HG03520 (cell line): ENCODE measurements at regions not wholly inside any gene's neighbourhood (a gene's known extent, or its start where the extent isn't known, plus 50 kb on each side); places are given as distances from the start of the nearest gene placed in this dataset.
"Not testable (repeated sequence)": the region's sequence is repeated elsewhere in the genome, so short reads cannot be mapped to it uniquely, and the experiment has no call there.

Experiments used
- ATAC-seq: cut with Tn5 transposase; IDR thresholded peaks from one replicate; pipeline ENCODE4 v1.9.1; 2021; ENCODE audit warnings: mild to moderate bottlenecking, moderate library complexity; ENCODE audit not compliant: unreplicated experiment

- ATAC-seq: no peak
Observed at GRCh38 chr17:77036841-77037381, 103.9 kb upstream of the SEC14L1 start.

DNA sequence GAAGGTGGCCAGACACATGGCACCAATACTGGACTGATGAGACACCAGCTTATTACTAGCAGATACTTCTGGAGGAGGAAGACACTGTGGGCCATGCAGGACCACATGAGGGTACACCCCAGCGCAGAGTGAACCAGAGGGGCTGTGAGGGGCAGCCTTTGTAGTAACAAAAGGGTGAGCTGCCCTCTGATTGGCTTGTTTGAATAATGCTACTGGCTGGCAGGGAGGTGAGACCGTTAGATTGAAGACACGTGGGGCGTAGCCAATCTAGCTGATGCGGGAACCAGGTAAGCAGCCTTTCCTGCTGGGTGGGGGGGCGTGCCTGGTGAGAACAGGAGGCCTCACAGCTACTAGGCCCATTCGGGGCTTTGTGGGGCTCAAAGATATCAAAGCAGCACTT lies 102.8 kb upstream of the SEC14L1 start:
- ATAC-seq: no peak

DNA sequence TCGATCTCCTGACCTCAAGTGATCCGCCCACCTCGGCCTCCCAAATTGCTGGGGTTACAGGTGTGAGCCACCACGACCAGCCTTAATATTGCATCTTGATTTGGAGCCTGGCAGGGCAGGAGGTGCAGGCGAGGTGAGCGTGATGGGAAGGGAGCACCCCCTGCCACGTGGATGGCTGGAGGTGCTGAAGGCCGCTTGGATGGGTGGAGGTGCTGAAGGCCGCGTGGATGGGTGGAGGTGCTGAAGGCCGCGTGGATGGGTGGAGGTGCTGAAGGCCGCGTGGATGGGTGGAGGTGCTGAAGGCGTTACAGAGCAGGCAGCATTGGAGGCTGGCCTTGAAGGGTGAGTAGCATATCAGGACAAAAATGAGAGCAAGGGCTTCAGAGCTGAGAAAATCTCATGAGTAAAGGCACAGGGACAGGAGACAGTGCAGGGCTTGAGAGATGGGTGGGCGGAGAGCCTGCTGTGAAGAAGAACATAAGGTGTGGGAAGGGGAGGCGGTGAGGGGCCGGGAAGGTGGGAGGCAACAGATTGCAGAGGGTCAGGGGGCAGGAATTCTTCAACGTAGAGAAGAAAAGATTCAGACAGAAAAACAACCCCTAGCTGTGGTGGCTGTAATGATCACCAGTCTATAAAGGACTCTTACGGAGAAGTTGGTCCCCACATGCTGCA lies 101.7 kb upstream of the SEC14L1 start:
- ATAC-seq: no peak

GRCh38 chr17:77042476-77043231 lies 98.1 kb upstream of the SEC14L1 start:
- ATAC-seq: no peak

GRCh38 chr17:77045441-77046041 lies 95.2 kb upstream of the SEC14L1 start:
- no peak for ATAC-seq

- no peak for ATAC-seq
Observed at GRCh38 chr17:77049440-77049839, 91.3 kb upstream of the SEC14L1 start.

DNA sequence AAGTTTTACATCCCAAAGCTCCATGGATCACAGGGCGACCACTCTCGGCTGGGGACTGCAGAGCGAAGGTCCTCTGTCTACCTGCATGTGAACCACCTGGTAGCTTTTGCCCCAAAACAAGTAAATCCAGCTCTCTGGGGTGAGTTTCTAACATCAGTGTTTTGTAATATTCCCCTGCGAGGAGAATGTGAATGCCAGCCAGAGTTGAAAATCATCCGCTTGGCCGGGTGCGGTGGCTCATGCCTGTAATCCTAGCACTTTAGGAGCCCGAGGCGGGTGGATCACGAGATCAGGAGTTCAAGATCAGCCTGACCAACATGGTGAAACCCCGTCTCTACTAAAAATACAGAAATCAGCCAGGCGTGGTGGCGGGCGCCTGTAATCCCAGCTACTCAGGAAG lies 89.9 kb upstream of the SEC14L1 start:
- not testable (repeated sequence) for ATAC-seq

GRCh38 chr17:77054936-77055335 lies 85.8 kb upstream of the SEC14L1 start:
- ATAC-seq: no peak

DNA sequence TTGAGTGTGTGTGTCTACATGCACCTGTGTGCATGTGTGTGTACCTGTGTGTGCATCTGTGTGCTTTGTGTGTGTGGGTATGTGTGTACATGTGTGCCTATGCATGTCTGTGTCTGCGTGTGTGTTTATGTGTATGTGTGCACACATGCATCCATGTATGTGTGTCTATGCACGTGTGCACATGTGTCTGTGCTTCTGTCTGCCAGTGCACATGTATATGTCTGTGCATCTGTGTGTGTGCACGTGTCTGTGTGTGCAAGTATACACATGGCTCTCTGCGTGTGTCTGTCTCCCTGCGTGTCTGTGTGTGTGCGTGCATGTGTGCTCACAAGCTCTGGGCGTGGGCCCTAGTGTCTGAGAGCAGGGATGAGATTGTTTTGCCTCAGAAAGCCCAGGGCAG lies 85.3 kb upstream of the SEC14L1 start:
- ATAC-seq: no peak

DNA sequence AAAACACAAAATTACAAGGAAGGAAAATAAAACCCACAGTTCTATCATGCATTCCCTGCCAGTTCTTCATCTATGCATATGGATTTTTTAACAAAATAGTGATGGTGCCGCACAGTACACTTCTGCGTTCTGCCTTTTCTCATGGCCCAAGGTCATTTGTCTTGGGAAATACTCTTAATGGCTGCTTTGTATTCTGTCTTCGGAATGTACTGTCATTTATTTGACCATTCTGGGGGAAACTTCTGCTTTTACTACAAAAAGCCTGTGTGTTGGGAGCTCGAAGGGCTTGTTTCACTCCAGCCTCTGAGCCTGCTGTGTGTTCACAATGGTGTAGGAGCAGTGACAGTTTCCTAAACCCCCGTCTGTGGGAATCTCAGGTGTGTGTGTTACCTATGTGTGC lies 82.8 kb upstream of the SEC14L1 start:
- ATAC-seq: no peak

GRCh38 chr17:77061669-77062068 lies 79.1 kb upstream of the SEC14L1 start:
- no peak for ATAC-seq

- no peak for ATAC-seq
Observed at GRCh38 chr17:77064598-77064997, 76.2 kb upstream of the SEC14L1 start.

GRCh38 chr17:77066165-77066564 lies 74.6 kb upstream of the SEC14L1 start:
- no peak for ATAC-seq

DNA sequence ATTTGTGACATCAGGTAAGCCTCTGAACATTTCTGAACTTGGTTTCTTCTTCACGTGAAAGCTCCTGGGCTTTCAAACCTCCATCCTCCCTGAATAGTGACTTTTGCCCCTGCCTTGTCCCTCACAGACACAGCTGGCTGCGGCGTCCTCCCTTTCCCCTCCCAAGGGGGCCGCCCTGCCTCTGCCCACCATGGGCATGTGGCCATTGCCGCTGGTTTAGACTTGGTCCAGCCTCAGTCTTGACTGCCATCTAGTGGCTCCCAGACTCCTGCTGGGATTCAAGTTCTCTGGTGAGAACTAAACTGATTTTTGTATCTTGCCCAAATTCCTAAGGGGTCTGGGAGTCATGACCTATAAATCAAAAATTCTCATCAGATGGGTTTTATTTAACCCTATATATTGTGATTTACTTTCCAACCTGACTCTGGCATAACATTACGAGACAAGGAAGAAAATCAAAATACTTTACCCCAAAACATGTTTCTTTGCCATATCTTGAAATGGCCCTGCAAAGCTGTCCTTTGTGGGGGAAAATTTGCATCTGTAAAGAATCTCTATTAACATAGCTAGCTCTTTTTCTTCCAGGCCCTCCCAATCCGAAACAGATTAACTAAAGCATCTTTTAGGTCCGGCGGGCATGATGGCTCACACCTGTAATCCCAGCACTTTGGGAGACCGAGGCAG lies 73.9 kb upstream of the SEC14L1 start:
- ATAC-seq: not testable (repeated sequence)

DNA sequence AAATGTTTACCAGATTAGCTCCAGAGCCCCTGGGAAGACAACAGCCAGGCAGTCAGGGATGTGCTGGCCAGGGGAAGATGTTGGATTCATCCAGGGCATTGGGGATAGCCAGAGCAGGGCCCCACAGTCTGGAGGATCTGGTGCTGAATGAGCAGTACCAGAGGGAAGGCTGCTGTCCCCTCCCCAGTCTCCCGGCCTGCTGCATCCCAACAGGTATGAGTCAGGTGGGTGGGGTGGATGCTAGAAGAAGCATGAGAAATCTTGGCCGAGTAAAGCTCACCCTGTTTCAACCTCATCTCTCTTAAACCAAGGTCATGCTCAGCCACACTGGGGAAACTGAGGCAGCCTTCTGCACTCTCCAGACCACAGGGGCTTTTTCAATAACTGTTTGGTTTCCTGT lies 71.9 kb upstream of the SEC14L1 start:
- no peak for ATAC-seq

- ATAC-seq: no peak
Observed at GRCh38 chr17:77070888-77071279, 69.9 kb upstream of the SEC14L1 start.

DNA sequence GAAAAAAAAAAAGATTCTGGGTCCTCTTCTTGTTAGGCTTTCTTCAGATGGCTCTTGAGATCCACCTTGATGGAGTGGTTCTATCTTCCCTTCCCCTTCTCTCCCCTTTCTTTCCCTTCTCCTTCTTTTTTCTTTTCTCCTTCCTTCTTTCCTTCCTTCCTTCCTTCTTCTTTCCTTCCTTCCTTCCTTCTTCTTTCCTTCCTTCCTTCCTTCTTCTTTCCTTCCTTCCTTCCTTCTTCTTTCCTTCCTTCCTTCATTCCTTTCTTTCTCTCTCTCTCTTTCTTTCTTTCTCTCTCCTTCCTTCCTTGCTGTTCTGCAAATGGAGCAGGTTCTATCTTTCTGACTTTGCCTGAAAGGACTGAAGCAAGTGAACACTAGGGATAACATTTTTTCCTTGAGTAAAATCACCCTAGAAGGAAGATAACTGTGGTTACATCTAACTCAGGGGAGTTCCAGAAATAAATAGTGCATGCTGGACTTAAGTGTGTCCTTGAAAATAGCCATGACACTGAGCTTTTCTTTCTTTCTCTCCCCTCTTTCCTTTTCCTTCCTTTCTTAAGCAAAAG lies 68.8 kb upstream of the SEC14L1 start:
- ATAC-seq: no peak

GRCh38 chr17:77072670-77073069 lies 68.1 kb upstream of the SEC14L1 start:
- ATAC-seq: no peak

GRCh38 chr17:77074681-77075080 lies 66.1 kb upstream of the SEC14L1 start:
- no peak for ATAC-seq

DNA sequence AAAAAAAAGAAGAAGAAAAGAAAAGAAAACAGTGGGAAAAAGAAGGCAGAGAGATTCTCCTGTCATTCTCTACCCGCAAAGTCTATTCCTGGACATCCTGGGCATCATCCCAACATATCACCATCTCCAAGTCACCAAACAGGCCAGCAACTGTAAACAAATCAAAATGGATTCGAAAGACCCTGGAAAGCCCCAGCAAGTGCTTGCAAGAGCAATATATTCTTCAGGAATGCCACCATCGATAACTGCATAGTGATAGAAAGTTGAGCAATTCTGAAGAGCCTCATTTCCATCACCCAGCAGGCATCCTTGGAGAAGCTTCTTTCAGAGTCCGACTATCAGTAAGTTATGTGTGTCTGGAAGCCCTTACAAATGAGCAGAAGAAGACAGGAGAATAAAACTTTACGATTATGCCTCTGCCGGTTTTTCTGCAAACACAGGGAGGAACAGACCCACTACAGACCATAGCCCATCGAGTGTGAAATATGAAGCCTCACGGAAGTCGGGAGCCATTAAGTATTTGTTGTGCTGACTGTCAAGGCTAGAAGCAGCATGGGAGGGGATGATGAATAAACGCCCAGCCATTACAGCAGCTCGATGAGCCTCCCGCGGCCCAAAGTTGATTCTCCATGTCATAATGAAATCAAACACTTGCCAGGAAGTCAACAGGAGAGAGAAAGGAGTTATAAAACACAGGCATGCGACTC lies 64.5 kb upstream of the SEC14L1 start:
- no peak for ATAC-seq
